Activated CD4-positive, alpha-beta T cell treated with anti-CD3 and anti-CD28 coated beads, Interleukin-2, amount 10 ng/mL, durations not matched to agents 7 days and 5 days (primary cell): ENCODE measurements at regions not wholly inside any gene's neighbourhood (a gene's known extent, or its start where the extent isn't known, plus 50 kb on each side); places are given as distances from the start of the nearest gene placed in this dataset.

Experiments used
- CTCF ChIA-PET: fragments of 350-600 bp; sonication (Branson Sonifier 250); formaldehyde crosslinking; loops from one replicate; lab custom pipeline; 2021; ENCODE audit warnings: antibody characterized with exemption; lab: Charles Lee
- POLR2A ChIA-PET: fragments of 350-600 bp; sonication (Branson Sonifier 250); formaldehyde crosslinking; loops from one replicate; lab custom pipeline; 2021; ENCODE audit warnings: antibody characterized with exemption; lab: Charles Lee
- DNase-seq: peaks from one replicate; pipeline ENCODE4 v3.0.0-alpha.2; 2020
- H3K27ac Mint-ChIP-seq: one replicate; pipeline ENCODE4 v1.8.0; 2021; ENCODE audit warnings: mild to moderate bottlenecking, moderate library complexity, mixed read lengths
- H3K27me3 Mint-ChIP-seq: one replicate; pipeline ENCODE4 v1.8.0; 2021; ENCODE audit warnings: mixed read lengths
- H3K36me3 Mint-ChIP-seq: one replicate; pipeline ENCODE4 v1.8.0; 2021; ENCODE audit warnings: low read depth, mixed read lengths
- H3K4me1 Mint-ChIP-seq: one replicate; pipeline ENCODE4 v1.8.0; 2021; ENCODE audit warnings: mixed read lengths
- H3K4me3 Mint-ChIP-seq: one replicate; pipeline ENCODE4 v1.8.0; 2021; ENCODE audit warnings: mild to moderate bottlenecking, moderate library complexity, mixed read lengths
- H3K9me3 Mint-ChIP-seq: one replicate; pipeline ENCODE4 v1.8.0; 2021; ENCODE audit warnings: mixed read lengths

DNA sequence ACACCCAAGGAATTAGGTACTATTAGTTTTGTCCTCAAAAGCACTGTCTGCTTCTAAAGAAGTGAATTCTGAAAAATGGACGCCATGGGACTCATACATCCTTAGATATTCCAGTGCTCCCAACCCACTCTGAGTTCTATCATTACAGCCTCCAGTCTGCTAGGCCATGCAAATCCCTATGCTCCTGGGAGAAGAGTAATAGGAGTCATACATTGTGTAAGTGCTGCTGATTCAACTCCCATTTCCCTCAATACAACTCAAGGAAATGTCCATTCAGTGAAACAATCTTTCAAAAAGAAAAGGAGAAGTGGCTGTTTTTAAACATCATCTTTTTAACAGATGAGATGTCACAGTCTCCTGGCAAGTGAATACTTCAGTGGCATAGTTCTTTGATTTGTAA, 590.2 kb upstream of the LRRC4C start:
- DNase-seq, result no peak
- Mint-ChIP-seq H3K9me3 (peaks cover 5% of the 10 kb centered on the region), H3K36me3 (no peaks in the 10 kb centered on the region), H3K27me3 (no peaks in the 10 kb centered on the region), H3K27ac (no peak overlapping the region), H3K4me1 (no peaks in the 10 kb centered on the region), H3K4me3 (no peak overlapping the region)
- ChIA-PET POLR2A (no interaction called here), CTCF (no interaction called here)

GRCh38 chr11:42054351-42054900, 595.0 kb upstream of the LRRC4C start:
- Mint-ChIP-seq H3K27ac (no peak overlapping the region), H3K27me3 (no peaks in the 10 kb centered on the region), H3K4me3 (no peak overlapping the region)

GRCh38 chr11:42055606-42056005, 596.2 kb upstream of the LRRC4C start:
- Mint-ChIP-seq H3K27ac (no peak overlapping the region), H3K4me3 (no peak overlapping the region), H3K36me3 (no peaks in the 10 kb centered on the region), H3K9me3 (peaks cover 4% of the 10 kb centered on the region), H3K4me1 (no peaks in the 10 kb centered on the region), H3K27me3 (no peaks in the 10 kb centered on the region)
- CTCF ChIA-PET, result no interaction called here
- POLR2A ChIA-PET, result no interaction called here
- no peak for DNase-seq

More at GRCh38 chr11:42054351-42054900, 595.0 kb upstream of the LRRC4C start:
- Mint-ChIP-seq H3K9me3 (peaks cover 8% of the 10 kb centered on the region), H3K36me3 (no peaks in the 10 kb centered on the region), H3K4me1 (no peaks in the 10 kb centered on the region)
- no peak for DNase-seq
- ChIA-PET POLR2A (no interaction called here), CTCF (no interaction called here)

DNA sequence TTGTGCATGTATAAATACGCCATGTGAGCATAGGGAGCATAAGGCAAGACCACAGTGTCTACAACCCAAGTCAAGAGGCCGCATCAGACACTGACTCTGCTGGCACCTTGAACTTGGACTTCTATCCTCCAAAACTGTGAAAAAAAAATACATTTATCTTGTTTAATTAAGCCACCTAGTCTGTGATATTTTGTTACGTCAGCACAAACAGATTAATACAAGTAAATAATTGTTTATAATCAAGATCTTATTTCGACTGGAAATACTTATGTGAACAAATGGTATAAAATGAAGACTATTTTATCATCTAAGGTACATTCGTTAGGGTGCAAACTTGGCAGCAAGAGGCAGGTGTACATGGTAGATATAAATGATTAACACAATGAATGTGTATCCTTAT, 599.3 kb upstream of the LRRC4C start:
- Mint-ChIP-seq H3K4me3 (no peak overlapping the region), H3K4me1 (no peaks in the 10 kb centered on the region), H3K27ac (no peak overlapping the region), H3K27me3 (no peaks in the 10 kb centered on the region), H3K36me3 (no peaks in the 10 kb centered on the region), H3K9me3 (peaks cover 4% of the 10 kb centered on the region)
- ChIA-PET CTCF (no interaction called here), POLR2A (no interaction called here)
- DNase-seq, result no peak

- Mint-ChIP-seq H3K27ac (no peak overlapping the region), H3K9me3 (peaks cover 9% of the 10 kb centered on the region), H3K36me3 (no peaks in the 10 kb centered on the region), H3K4me1 (no peaks in the 10 kb centered on the region), H3K27me3 (no peaks in the 10 kb centered on the region), H3K4me3 (no peak overlapping the region)
- CTCF ChIA-PET, result no interaction called here
- no peak for DNase-seq
- POLR2A ChIA-PET, result no interaction called here
These were observed 605.7 kb upstream of the LRRC4C start for GRCh38 chr11:42065199-42065598.

DNA sequence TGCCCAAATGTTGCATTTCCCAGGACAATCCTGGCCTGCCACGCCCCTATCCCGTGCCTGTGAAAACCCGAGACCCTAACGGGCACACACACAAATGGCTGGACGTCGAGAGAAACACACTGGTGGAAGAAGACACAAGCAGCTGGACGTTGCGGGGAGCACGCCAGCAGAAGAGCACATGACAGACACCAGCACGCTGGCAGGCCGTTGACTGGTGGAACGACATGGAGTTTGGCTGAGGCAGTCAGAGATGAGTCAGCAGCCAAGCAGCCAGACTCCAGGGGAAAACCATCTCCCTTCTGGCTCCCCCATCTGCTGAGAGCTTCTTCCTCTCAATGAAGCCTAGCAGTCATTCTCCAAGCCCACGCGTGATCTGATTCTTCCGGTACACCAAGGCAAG, 606.7 kb upstream of the LRRC4C start:
- Mint-ChIP-seq H3K4me3 (no peak overlapping the region), H3K9me3 (peaks cover 9% of the 10 kb centered on the region), H3K4me1 (no peaks in the 10 kb centered on the region), H3K36me3 (no peaks in the 10 kb centered on the region), H3K27ac (no peak overlapping the region), H3K27me3 (no peaks in the 10 kb centered on the region)
- POLR2A ChIA-PET, result no interaction called here
- DNase-seq, result no peak
- CTCF ChIA-PET, result no interaction called here

GRCh38 chr11:42074306-42074705, 614.9 kb upstream of the LRRC4C start:
- Mint-ChIP-seq H3K27me3 (no peaks in the 10 kb centered on the region), H3K4me3 (no peak overlapping the region), H3K27ac (no peak overlapping the region), H3K4me1 (no peaks in the 10 kb centered on the region), H3K9me3 (peaks cover 3% of the 10 kb centered on the region), H3K36me3 (no peaks in the 10 kb centered on the region)
- no peak for DNase-seq
- CTCF ChIA-PET, result no interaction called here
- POLR2A ChIA-PET, result no interaction called here

GRCh38 chr11:42075180-42075579, 615.7 kb upstream of the LRRC4C start:
- no peak overlapping the region for H3K27ac Mint-ChIP-seq
- DNase-seq, result no peak
- H3K36me3 Mint-ChIP-seq, result no peaks in the 10 kb centered on the region
- H3K27me3 Mint-ChIP-seq, result no peaks in the 10 kb centered on the region
- no peak overlapping the region for H3K4me3 Mint-ChIP-seq
- ChIA-PET POLR2A (no interaction called here), CTCF (no interaction called here)
- no peaks in the 10 kb centered on the region for H3K4me1 Mint-ChIP-seq
- H3K9me3 Mint-ChIP-seq, result peaks cover 3% of the 10 kb centered on the region

DNA sequence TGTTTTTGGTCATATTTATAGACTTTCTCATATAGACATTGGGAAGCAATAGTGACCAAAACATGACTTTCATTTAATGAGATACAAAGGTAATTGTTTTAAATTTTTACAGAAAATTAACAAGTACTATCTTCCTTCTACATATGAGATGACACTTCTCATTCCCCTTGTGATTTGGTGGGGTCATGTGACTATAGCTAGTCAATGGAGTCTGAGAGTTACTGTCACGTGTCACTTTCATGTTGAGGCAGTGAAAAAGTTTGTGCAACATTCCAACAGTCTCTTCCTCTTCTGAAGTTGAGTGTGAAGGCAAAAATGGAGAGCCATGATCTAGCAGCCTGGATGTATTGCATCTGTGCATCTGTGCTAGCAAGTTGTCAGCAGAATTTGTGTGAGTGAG, 618.3 kb upstream of the LRRC4C start:
- Mint-ChIP-seq H3K27ac (no peak overlapping the region), H3K4me1 (no peaks in the 10 kb centered on the region), H3K27me3 (no peaks in the 10 kb centered on the region), H3K9me3 (peaks cover 4% of the 10 kb centered on the region), H3K36me3 (no peaks in the 10 kb centered on the region), H3K4me3 (no peak overlapping the region)
- ChIA-PET CTCF (no interaction called here), POLR2A (no interaction called here)
- no peak for DNase-seq

- Mint-ChIP-seq H3K36me3 (no peaks in the 10 kb centered on the region), H3K27me3 (no peaks in the 10 kb centered on the region), H3K9me3 (peaks cover 8% of the 10 kb centered on the region), H3K27ac (no peak overlapping the region), H3K4me1 (no peaks in the 10 kb centered on the region), H3K4me3 (no peak overlapping the region)
- ChIA-PET CTCF (no interaction called here), POLR2A (no interaction called here)
- DNase-seq, result no peak
These were observed 626.3 kb upstream of the LRRC4C start for GRCh38 chr11:42085736-42086135.

GRCh38 chr11:42093541-42093940, 634.1 kb upstream of the LRRC4C start:
- Mint-ChIP-seq H3K9me3 (peaks cover 6% of the 10 kb centered on the region), H3K27me3 (no peaks in the 10 kb centered on the region), H3K4me3 (no peak overlapping the region), H3K4me1 (no peaks in the 10 kb centered on the region), H3K27ac (no peak overlapping the region), H3K36me3 (no peaks in the 10 kb centered on the region)
- POLR2A ChIA-PET, result no interaction called here
- DNase-seq, result no peak
- CTCF ChIA-PET, result no interaction called here

- ChIA-PET CTCF (no interaction called here), POLR2A (no interaction called here)
- no peak overlapping the region for H3K27ac Mint-ChIP-seq
- H3K27me3 Mint-ChIP-seq, result no peaks in the 10 kb centered on the region
- no peak for DNase-seq
- no peaks in the 10 kb centered on the region for H3K4me1 Mint-ChIP-seq
- peaks cover 6% of the 10 kb centered on the region for H3K9me3 Mint-ChIP-seq
- no peak overlapping the region for H3K4me3 Mint-ChIP-seq
- H3K36me3 Mint-ChIP-seq, result no peaks in the 10 kb centered on the region
These were observed 638.6 kb upstream of the LRRC4C start for GRCh38 chr11:42098075-42098474.

GRCh38 chr11:42112866-42113265, 653.4 kb upstream of the LRRC4C start:
- Mint-ChIP-seq H3K9me3 (peaks cover 5% of the 10 kb centered on the region), H3K27me3 (no peaks in the 10 kb centered on the region), H3K27ac (no peak overlapping the region), H3K36me3 (no peaks in the 10 kb centered on the region), H3K4me1 (no peaks in the 10 kb centered on the region), H3K4me3 (no peak overlapping the region)
- POLR2A ChIA-PET, result no interaction called here
- CTCF ChIA-PET, result no interaction called here
- no peak for DNase-seq

DNA sequence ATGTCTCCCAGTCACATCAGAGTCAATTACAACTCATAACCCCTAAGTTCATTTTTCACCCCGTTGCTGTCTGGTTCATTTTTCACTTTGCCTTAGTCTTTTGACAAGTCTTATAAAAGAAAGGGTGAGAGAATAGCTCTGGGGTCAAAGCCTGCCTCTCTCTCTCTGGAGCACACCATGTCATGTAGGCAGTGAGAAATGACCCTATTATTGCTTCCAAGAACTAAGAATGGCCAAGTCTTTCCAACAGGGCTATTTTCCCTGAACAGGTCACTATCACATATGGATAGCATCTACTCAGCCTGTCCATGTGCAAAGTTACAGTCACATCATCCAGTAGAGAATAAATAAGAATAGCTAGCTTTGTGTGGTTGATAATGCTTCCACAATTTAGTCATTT, 655.5 kb upstream of the LRRC4C start:
- no peaks in the 10 kb centered on the region for H3K27me3 Mint-ChIP-seq
- H3K27ac Mint-ChIP-seq, result no peak overlapping the region
- DNase-seq, result no peak
- peaks cover 6% of the 10 kb centered on the region for H3K9me3 Mint-ChIP-seq
- H3K4me1 Mint-ChIP-seq, result no peaks in the 10 kb centered on the region
- H3K4me3 Mint-ChIP-seq, result no peak overlapping the region
- ChIA-PET POLR2A (no interaction called here), CTCF (no interaction called here)
- no peaks in the 10 kb centered on the region for H3K36me3 Mint-ChIP-seq
